Bronchial epithelial cell (primary cell): ENCODE measurements at regions not wholly inside any gene's neighbourhood (a gene's known extent, or its start where the extent isn't known, plus 50 kb on each side); places are given as distances from the start of the nearest gene placed in this dataset.

Source experiments
- DNase-seq: peaks from one replicate; pipeline ENCODE4 v3.0.0-alpha.2; 2010; ENCODE audit warnings: low read depth
- FAIRE-seq: peaks from 2 replicates; lab custom pipeline; 2011; peaks lifted over from hg19 to GRCh38; lab: Jason Lieb, UNC
- H3K27me3 ChIP-seq: 2 replicates; pipeline ENCODE4 v1.5.1; 2011; ENCODE audit warnings: low read length; ENCODE audit not compliant: control insufficient read depth, insufficient read depth
- H3K36me3 ChIP-seq: 2 replicates; pipeline ENCODE4 v1.5.1; 2011; ENCODE audit warnings: low read length; ENCODE audit not compliant: control insufficient read depth, insufficient read depth
- H3K4me3 ChIP-seq: 2 replicates; pipeline ENCODE4 v1.5.1; 2011; ENCODE audit warnings: mild to moderate bottlenecking, low read depth, low read length, control low read depth
- TF ChIP-seq, protein P1 (sequence below): IDR thresholded peaks from 2 replicates; pipeline ENCODE4 v1.5.1; 2011; ENCODE audit warnings: mild to moderate bottlenecking, moderate library complexity, low read length, control low read depth, inconsistent platforms; ENCODE audit not compliant: insufficient read depth, severe bottlenecking

DNA sequence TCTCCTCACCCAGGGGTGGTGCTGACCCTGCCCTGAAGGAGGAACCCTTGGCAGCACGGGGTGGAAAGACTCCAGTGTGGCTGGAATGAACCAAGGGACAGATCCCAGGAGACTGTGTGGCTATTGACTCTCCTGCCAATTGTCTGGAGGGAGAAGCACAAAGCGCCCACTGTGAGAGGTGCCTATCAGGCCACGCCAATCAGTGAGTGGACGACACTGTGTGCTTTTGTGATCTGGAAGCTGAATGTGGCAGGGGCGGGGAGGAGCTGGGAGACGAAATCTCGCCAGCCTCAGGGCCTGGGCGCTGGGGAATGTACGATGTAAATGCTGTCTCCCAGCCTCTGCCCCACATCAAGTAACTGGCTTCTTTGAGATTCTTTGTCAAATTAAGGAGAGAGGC lies 167.1 kb downstream of the ZBTB18 start:
- H3K4me3 ChIP-seq, result no peak overlapping the region
- TF ChIP-seq, protein P1, sequence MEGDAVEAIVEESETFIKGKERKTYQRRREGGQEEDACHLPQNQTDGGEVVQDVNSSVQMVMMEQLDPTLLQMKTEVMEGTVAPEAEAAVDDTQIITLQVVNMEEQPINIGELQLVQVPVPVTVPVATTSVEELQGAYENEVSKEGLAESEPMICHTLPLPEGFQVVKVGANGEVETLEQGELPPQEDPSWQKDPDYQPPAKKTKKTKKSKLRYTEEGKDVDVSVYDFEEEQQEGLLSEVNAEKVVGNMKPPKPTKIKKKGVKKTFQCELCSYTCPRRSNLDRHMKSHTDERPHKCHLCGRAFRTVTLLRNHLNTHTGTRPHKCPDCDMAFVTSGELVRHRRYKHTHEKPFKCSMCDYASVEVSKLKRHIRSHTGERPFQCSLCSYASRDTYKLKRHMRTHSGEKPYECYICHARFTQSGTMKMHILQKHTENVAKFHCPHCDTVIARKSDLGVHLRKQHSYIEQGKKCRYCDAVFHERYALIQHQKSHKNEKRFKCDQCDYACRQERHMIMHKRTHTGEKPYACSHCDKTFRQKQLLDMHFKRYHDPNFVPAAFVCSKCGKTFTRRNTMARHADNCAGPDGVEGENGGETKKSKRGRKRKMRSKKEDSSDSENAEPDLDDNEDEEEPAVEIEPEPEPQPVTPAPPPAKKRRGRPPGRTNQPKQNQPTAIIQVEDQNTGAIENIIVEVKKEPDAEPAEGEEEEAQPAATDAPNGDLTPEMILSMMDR, result no peak
- FAIRE-seq, result no peak
- DNase-seq, result no peak
- H3K36me3 ChIP-seq, result no peaks in the 10 kb centered on the region
- H3K27me3 ChIP-seq, result peaks cover 2% of the 10 kb centered on the region

DNA sequence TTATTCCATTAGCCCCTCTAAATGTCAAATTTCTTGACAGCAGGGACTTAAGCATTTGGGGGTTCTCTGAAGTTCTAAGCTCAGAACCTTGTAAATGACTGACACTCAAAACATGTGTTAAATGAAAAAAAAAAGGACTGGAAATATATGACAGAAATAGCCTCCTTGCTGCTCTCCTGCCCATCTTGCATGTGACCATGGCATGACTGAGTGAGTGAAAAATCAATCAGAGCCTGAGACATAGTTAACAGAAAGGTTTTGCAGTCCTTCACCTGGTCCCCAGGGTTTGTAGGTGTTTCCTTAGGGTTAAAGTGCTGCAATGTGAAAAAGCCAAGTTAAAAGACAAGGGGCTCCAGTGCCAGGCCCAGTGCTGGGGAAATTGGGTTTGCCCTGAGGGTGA lies 168.1 kb downstream of the ZBTB18 start:
- Histone ChIP-seq H3K36me3 (no peaks in the 10 kb centered on the region), H3K4me3 (no peak overlapping the region), H3K27me3 (peaks cover 2% of the 10 kb centered on the region)
- no peak for FAIRE-seq
- TF ChIP-seq, protein P1, result no peak
- no peak for DNase-seq

- TF ChIP-seq, protein P1, result no peak
- Histone ChIP-seq H3K27me3 (peaks cover 2% of the 10 kb centered on the region), H3K36me3 (no peaks in the 10 kb centered on the region), H3K4me3 (no peak overlapping the region)
- FAIRE-seq (no peak), DNase-seq (no peak)
Measured at GRCh38 chr1:244219802-244220201, 168.7 kb downstream of the ZBTB18 start.

GRCh38 chr1:244220410-244220809 lies 169.3 kb downstream of the ZBTB18 start:
- no peak overlapping the region for H3K4me3 ChIP-seq
- no peak for DNase-seq
- TF ChIP-seq, protein P1, result no peak
- no peaks in the 10 kb centered on the region for H3K36me3 ChIP-seq
- no peak for FAIRE-seq
- H3K27me3 ChIP-seq, result peaks cover 2% of the 10 kb centered on the region

- FAIRE-seq (no peak), DNase-seq (no peak)
- H3K27me3 ChIP-seq, result peaks cover 2% of the 10 kb centered on the region
- no peaks in the 10 kb centered on the region for H3K36me3 ChIP-seq
- no peak overlapping the region for H3K4me3 ChIP-seq
- TF ChIP-seq, protein P1, result no peak
Measured at GRCh38 chr1:244221991-244222390, 170.9 kb downstream of the ZBTB18 start.
